ENCODE measurements at regions not wholly inside any gene's neighbourhood (a gene's known extent, or its start where the extent isn't known, plus 50 kb on each side); places are given as distances from the start of the nearest gene placed in this dataset.

DNA sequence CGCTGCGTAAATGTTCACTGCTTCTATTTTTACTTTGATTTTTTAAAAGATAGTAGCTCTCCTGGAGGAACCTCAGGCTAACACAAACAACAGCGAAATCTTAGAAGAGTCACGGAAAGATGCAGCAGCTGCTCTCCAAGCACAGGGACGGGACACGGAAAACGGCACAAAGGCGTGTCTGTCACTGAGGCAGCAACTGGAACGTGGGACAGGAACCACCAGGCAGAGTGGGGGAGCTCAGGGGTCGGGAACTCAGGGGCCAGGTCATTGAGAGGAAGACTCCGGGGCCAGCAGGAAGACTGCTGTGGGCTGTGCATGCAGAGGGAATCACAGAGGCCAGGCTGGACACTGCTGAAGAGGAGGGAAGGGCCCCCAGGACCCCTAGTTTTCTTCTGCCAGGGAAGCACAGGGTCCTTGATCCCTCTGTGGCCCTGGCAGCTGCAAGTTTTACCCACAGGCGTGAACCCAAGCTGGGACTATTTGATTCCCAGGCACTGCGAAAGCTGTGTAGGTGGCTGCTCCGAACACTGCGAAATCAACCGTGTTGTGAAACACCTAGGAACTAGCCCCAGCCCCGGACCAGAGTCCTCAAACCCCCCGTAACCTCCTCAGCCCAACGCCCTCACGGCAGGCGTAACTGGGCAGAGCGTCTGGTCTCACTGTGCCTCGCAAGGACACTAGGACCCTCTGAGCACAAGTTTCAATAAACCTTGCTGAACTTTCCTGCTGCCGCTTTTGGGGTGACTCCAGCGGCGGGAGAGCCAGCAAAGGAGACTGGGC is 263.0 kb downstream of the EIPR1 start:
- ATAC-seq (ENCODE audit: low read depth) (no peak), DNase-seq (no peak)
- H3K36me3 ChIP-seq (ENCODE audit: control insufficient read depth, insufficient read depth, low read length): no peaks in the 10 kb centered on the region
- H3K18ac ChIP-seq (ENCODE audit: low read depth, low read length): no peak overlapping the region
- ChIA-PET CTCF (no interaction called here), POLR2A (ENCODE audit: unreplicated experiment) (no interaction called here)
- peaks cover 21% of the 10 kb centered on the region for H3K9me3 ChIP-seq (ENCODE audit: control insufficient read depth, insufficient read depth, low read length)
- H3K56ac ChIP-seq (ENCODE audit: extremely low read depth, insufficient read depth, low read length): no peak overlapping the region
- BruUV-seq (replicated peaks): no TSS peak
- intact Hi-C loops (cut with micrococcal nuclease) (no loop called here), dilution Hi-C loops (cut with HindIII; ENCODE audit: low sequenced_read_pairs, unreplicated experiment) (no loop called here), in situ Hi-C loops (cut with MboI; ENCODE audit: low sequenced_read_pairs) (no loop called here)
- H4K8ac ChIP-seq (ENCODE audit: low read depth in 2 of 2, low read length in 2 of 2): no peak overlapping the region
- H3K4me1 ChIP-seq (ENCODE audit: control insufficient read depth, insufficient read depth, low read length): no peaks in the 10 kb centered on the region
- no peaks in the 10 kb centered on the region for H3K79me1 ChIP-seq (ENCODE audit: low read depth in 1 of 2, low read length in 2 of 2)
- no peak overlapping the region for H3K27ac ChIP-seq (ENCODE audit: insufficient read depth, low read length)
- no peak overlapping the region for H2BK120ac ChIP-seq (ENCODE audit: low read depth, low read length)
- no peaks in the 10 kb centered on the region for H3K27me3 ChIP-seq (ENCODE audit: control insufficient read depth, insufficient read depth, low read length)
- WGBS, 2 experiments (ENCODE audit: extremely low coverage in 2 of 2, insufficient read length in 1 of 2): 59% methylated on average over 8 of the region's 26 CpGs; no CpG with 5 or more reads in 1 of the 2 experiments
- no peak overlapping the region for H3K9ac ChIP-seq (ENCODE audit: low read depth, low read length)
- H2AK9ac ChIP-seq (replicated peaks; ENCODE audit: low read depth, low read length, poor library complexity): no peak overlapping the region
- no peak overlapping the region for H3K4me3 ChIP-seq (ENCODE audit: insufficient read depth, low read depth, low read length)
- no peak overlapping the region for H3K4me2 ChIP-seq (ENCODE audit: low read depth, low read length)
- no peak overlapping the region for H4K91ac ChIP-seq (ENCODE audit: insufficient read depth, low read depth, low read length)
- no peaks in the 10 kb centered on the region for H3K9me1 ChIP-seq (ENCODE audit: insufficient read depth, low read length)
- H2BK15ac ChIP-seq (ENCODE audit: low read depth, low read length): no peak overlapping the region
- no peak overlapping the region for H3K23ac ChIP-seq (ENCODE audit: low read depth, low read length)
- H2AK5ac ChIP-seq (ENCODE audit: low read depth, low read length): no peak overlapping the region
- no peak overlapping the region for H2BK20ac ChIP-seq (ENCODE audit: low read depth, low read length)
- H3K4ac ChIP-seq (ENCODE audit: low read depth, low read length): no peak overlapping the region
- no peak overlapping the region for H4K5ac ChIP-seq (ENCODE audit: low read depth, low read length)
- H2AFZ ChIP-seq (replicated peaks; ENCODE audit: low read length, poor library complexity): no peak overlapping the region
- no peaks in the 10 kb centered on the region for H4K20me1 ChIP-seq (ENCODE audit: insufficient read depth, low read length)
- H3K14ac ChIP-seq (replicated peaks; ENCODE audit: low read depth, low read length): no peak overlapping the region
- TF ChIP-seq, protein P1, sequence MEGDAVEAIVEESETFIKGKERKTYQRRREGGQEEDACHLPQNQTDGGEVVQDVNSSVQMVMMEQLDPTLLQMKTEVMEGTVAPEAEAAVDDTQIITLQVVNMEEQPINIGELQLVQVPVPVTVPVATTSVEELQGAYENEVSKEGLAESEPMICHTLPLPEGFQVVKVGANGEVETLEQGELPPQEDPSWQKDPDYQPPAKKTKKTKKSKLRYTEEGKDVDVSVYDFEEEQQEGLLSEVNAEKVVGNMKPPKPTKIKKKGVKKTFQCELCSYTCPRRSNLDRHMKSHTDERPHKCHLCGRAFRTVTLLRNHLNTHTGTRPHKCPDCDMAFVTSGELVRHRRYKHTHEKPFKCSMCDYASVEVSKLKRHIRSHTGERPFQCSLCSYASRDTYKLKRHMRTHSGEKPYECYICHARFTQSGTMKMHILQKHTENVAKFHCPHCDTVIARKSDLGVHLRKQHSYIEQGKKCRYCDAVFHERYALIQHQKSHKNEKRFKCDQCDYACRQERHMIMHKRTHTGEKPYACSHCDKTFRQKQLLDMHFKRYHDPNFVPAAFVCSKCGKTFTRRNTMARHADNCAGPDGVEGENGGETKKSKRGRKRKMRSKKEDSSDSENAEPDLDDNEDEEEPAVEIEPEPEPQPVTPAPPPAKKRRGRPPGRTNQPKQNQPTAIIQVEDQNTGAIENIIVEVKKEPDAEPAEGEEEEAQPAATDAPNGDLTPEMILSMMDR (conservative IDR thresholded peaks at IDR 0.05; ENCODE audit: low read depth, low read length): no peak
- TF ChIP-seq FOS (IDR thresholded peaks at IDR 0.05; ENCODE audit: low read depth, low read length): no peak
- no peak for TF ChIP-seq CEBPB (IDR thresholded peaks at IDR 0.05; ENCODE audit: low read depth, low read length)
- TF ChIP-seq SMC3 (IDR thresholded peaks at IDR 0.05; ENCODE audit: low read depth, low read length): no peak
- TF ChIP-seq MAFK (IDR thresholded peaks at IDR 0.05; ENCODE audit: low read depth, low read length): no peak
- no peak for TF ChIP-seq RCOR1 (IDR thresholded peaks at IDR 0.05; ENCODE audit: insufficient replicate concordance, low read length)
- no peak for TF ChIP-seq BHLHE40 (IDR thresholded peaks at IDR 0.05; ENCODE audit: low read depth, low read length)
- no peak for TF ChIP-seq RFX5 (IDR thresholded peaks at IDR 0.05; ENCODE audit: low read depth, low read length)
- TF ChIP-seq NFE2L2 (IDR thresholded peaks at IDR 0.05; ENCODE audit: low read depth, low read length): no peak
- no peak for TF ChIP-seq ELK1 (IDR thresholded peaks at IDR 0.05; ENCODE audit: borderline replicate concordance, low read depth, low read length)
- no peak for TF ChIP-seq RAD21 (IDR thresholded peaks at IDR 0.05; ENCODE audit: low read length)
- TF ChIP-seq, protein P2, sequence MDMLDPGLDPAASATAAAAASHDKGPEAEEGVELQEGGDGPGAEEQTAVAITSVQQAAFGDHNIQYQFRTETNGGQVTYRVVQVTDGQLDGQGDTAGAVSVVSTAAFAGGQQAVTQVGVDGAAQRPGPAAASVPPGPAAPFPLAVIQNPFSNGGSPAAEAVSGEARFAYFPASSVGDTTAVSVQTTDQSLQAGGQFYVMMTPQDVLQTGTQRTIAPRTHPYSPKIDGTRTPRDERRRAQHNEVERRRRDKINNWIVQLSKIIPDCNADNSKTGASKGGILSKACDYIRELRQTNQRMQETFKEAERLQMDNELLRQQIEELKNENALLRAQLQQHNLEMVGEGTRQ (IDR thresholded peaks at IDR 0.05; ENCODE audit: low read depth, low read length): no peak
- no peak for TF ChIP-seq MXI1 (IDR thresholded peaks at IDR 0.05; ENCODE audit: borderline replicate concordance, low read depth, low read length)
- no peak for TF ChIP-seq MAZ (IDR thresholded peaks at IDR 0.05; ENCODE audit: borderline replicate concordance, low read depth, low read length)
- no peak for TF ChIP-seq CHD1 (IDR thresholded peaks at IDR 0.05; ENCODE audit: low read depth, low read length)
- TF ChIP-seq POLR2A (IDR thresholded peaks at IDR 0.05; ENCODE audit: low read depth, low read length): no peak
- H2BK5ac ChIP-seq (ENCODE audit: low read depth, low read length, poor library complexity, severe bottlenecking): no peak overlapping the region
